B cell (primary cell): ENCODE measurements at regions not wholly inside any gene's neighbourhood (a gene's known extent, or its start where the extent isn't known, plus 50 kb on each side); places are given as distances from the start of the nearest gene placed in this dataset.

Experiments used
- ATAC-seq: fragments of 200-7000 bp; cut with Tn5 transposase; one replicate; pipeline ENCODE4 v1.10.0; 2021; ENCODE audit warnings: low read depth, mild to moderate bottlenecking, moderate number of reproducible peaks, moderate library complexity
- CTCF ChIA-PET: fragments of 350-600 bp; sonication (Branson Sonifier 250); formaldehyde crosslinking; loops from one replicate; lab custom pipeline; 2021; ENCODE audit warnings: antibody characterized with exemption, inconsistent platforms; lab: Charles Lee
- POLR2A ChIA-PET: fragments of 350-600 bp; sonication (Branson Sonifier 250); formaldehyde crosslinking; loops from one replicate; lab custom pipeline; 2021; ENCODE audit warnings: antibody characterized with exemption; lab: Charles Lee
- DNase-seq: peaks from one replicate; pipeline ENCODE4 v3.0.0; 2013
- H2AFZ ChIP-seq: 2 replicates; pipeline ENCODE4 v1.6.1; 2012; ENCODE audit warnings: mild to moderate bottlenecking, low read depth, low read length; ENCODE audit not compliant: insufficient read depth, poor library complexity, severe bottlenecking
- H3K27ac ChIP-seq, 2 donors: 1 replicate in 1 of 2; 2 replicates in 1 of 2; pipeline ENCODE4 v1.5.1; 2012 to 2013; ENCODE audit warnings: low read length in 2 of 2, mild to moderate bottlenecking in 2 of 2, moderate library complexity in 1 of 2
- H3K27me3 ChIP-seq, 4 experiments: fragments of 200-600 bp in 1 of 4; sonication (generic) in 1 of 4; replicated peaks in 1 of 4; 1 replicate in 2 of 4; 2 replicates in 2 of 4; pipeline versions ENCODE4 v1.6.1 to v1.7.0; 2013 to 2016; ENCODE audit warnings: low read length in 3 of 4, mild to moderate bottlenecking in 2 of 4, mixed read lengths in 1 of 4, moderate library complexity in 1 of 4; ENCODE audit not compliant: insufficient read depth in 4 of 4, control insufficient read depth in 3 of 4; ENCODE audit errors: control extremely low read depth in 1 of 4
- H3K36me3 ChIP-seq, 2 experiments: replicated peaks in 1 of 2; 1 replicate in 1 of 2; 2 replicates in 1 of 2; pipeline versions ENCODE4 v1.6.1 to v1.7.1; 2013; ENCODE audit warnings: low read length in 1 of 2; ENCODE audit not compliant: insufficient read depth in 2 of 2, control insufficient read depth in 1 of 2; ENCODE audit errors: control extremely low read depth in 1 of 2, extremely low read depth in 1 of 2
- H3K4me1 ChIP-seq, 2 donors: fragments of 200-600 bp in 1 of 2; sonication (generic) in 1 of 2; 1 replicate in 1 of 2; 2 replicates in 1 of 2; pipeline versions ENCODE4 v1.5.1 to v1.6.1; 2013 to 2017; ENCODE audit warnings: low read length in 2 of 2; ENCODE audit not compliant: control insufficient read depth in 2 of 2, insufficient read depth in 2 of 2
- H3K4me2 ChIP-seq: replicated peaks from 2 replicates; pipeline ENCODE3; 2012; ENCODE audit warnings: mild to moderate bottlenecking, low read depth, low read length; ENCODE audit not compliant: poor library complexity, severe bottlenecking
- H3K4me3 ChIP-seq, 5 experiments: fragments of 200-600 bp in 1 of 5; sonication (generic) in 1 of 5; 1 replicate in 3 of 5; 2 replicates in 2 of 5; pipeline versions ENCODE4 v1.5.1 to v1.7.0; 2011 to 2016; ENCODE audit warnings: low read length in 4 of 5, mild to moderate bottlenecking in 4 of 5, low read depth in 2 of 5, control low read depth in 1 of 5, moderate library complexity in 1 of 5; ENCODE audit not compliant: insufficient read depth in 1 of 5; ENCODE audit errors: control extremely low read depth in 1 of 5, extremely low read depth in 1 of 5
- H3K79me2 ChIP-seq: fragments of 200-600 bp; sonication (generic); one replicate; pipeline ENCODE4 v1.6.0; 2016; ENCODE audit warnings: low read length; ENCODE audit not compliant: control insufficient read depth, insufficient read depth
- H3K9ac ChIP-seq: fragments of 200-600 bp; sonication (generic); 2 replicates; pipeline ENCODE4 v1.6.1; 2017; ENCODE audit warnings: mild to moderate bottlenecking, low read length, moderate library complexity
- H3K9me3 ChIP-seq, 3 donors: one replicate each; pipeline versions ENCODE4 v1.6.1 to v1.7.1; 2013; ENCODE audit warnings: low read length in 2 of 3; ENCODE audit not compliant: control insufficient read depth in 2 of 3, insufficient read depth in 1 of 3; ENCODE audit errors: control extremely low read depth in 1 of 3
- H4K20me1 ChIP-seq: 2 replicates; pipeline ENCODE4 v1.6.0; 2012; ENCODE audit warnings: mild to moderate bottlenecking, low read length; ENCODE audit not compliant: insufficient read depth, control insufficient read depth, poor library complexity, severe bottlenecking
- H3K27ac Mint-ChIP-seq: one replicate; pipeline ENCODE4 v1.8.0; 2021; ENCODE audit warnings: mixed read lengths
- H3K27me3 Mint-ChIP-seq: one replicate; pipeline ENCODE4 v1.8.0; 2021; ENCODE audit warnings: mixed read lengths
- H3K4me1 Mint-ChIP-seq: one replicate; pipeline ENCODE4 v1.8.0; 2021; ENCODE audit warnings: mixed read lengths
- H3K4me3 Mint-ChIP-seq: one replicate; pipeline ENCODE4 v1.8.0; 2021; ENCODE audit warnings: mixed read lengths
- H3K9me3 Mint-ChIP-seq: one replicate; pipeline ENCODE4 v1.8.0; 2022; ENCODE audit warnings: mixed read lengths; ENCODE audit not compliant: insufficient read depth
- EZH2 ChIP-seq: IDR thresholded peaks from 2 replicates; pipeline ENCODE4 v1.6.1; 2012; ENCODE audit warnings: borderline replicate concordance, low read depth, mild to moderate bottlenecking, moderate library complexity, low read length; ENCODE audit not compliant: insufficient read depth, poor library complexity, severe bottlenecking
- WGBS: methylation state at CpG from one replicate; pipeline ENCODE4 v1.1.5; 2013; ENCODE audit warnings: missing lambda C conversion rate; ENCODE audit not compliant: insufficient coverage; 5-methylcytosine and 5-hydroxymethylcytosine counted together
- intact Hi-C: fragments of 100-400 bp; cut with micrococcal nuclease; formaldehyde crosslinking; loops from one replicate; pipeline ENCODE4 v1.10.0; 2022
- TF ChIP-seq, protein P1 (sequence below): fragments of 200-600 bp; IDR thresholded peaks from one replicate; pipeline ENCODE4 v1.8.0; 2022; ENCODE audit warnings: antibody characterized with exemption, mild to moderate bottlenecking

DNA sequence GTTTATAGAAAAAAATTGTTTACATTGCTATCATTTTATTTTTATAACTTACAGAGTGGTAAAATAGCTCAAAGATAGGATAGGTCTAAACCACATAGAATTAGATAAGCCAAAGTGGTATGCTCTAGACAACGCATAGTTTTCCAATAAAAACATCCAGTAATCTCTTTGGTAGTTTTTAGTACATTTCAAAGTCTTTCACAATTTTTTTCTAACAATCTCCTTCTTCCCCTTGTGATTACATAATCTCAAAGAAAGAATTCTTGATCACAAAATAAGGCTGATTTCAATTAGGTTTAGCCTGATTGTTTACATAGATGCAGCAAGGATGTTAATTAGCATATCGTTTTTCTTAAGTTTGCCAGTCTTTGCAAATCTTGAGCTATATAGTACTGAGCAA is 460.0 kb downstream of the FUT8 start:
- H3K79me2 ChIP-seq: no peaks in the 10 kb centered on the region
- intact Hi-C loops: no loop called here
- no peaks in the 10 kb centered on the region for H3K4me1 ChIP-seq
- Mint-ChIP-seq H3K4me3 (no peak overlapping the region), H3K27me3 (peaks cover under 1% of the 10 kb centered on the region), H3K27ac (no peak overlapping the region), H3K4me1 (no peaks in the 10 kb centered on the region), H3K9me3 (no peaks in the 10 kb centered on the region)
- no CpG with 5 or more reads among the region's 2 CpGs for WGBS
- no peak overlapping the region for H3K4me2 ChIP-seq
- no peak overlapping the region for H3K27ac ChIP-seq
- H3K36me3 ChIP-seq: no peaks in the 10 kb centered on the region
- no peak for ATAC-seq
- no peak overlapping the region for H3K4me3 ChIP-seq
- ChIA-PET CTCF (no interaction called here), POLR2A (no interaction called here)
- H3K9me3 ChIP-seq: no peaks in the 10 kb centered on the region
- no peaks in the 10 kb centered on the region for H4K20me1 ChIP-seq
- DNase-seq: no peak
- TF ChIP-seq, protein P1, sequence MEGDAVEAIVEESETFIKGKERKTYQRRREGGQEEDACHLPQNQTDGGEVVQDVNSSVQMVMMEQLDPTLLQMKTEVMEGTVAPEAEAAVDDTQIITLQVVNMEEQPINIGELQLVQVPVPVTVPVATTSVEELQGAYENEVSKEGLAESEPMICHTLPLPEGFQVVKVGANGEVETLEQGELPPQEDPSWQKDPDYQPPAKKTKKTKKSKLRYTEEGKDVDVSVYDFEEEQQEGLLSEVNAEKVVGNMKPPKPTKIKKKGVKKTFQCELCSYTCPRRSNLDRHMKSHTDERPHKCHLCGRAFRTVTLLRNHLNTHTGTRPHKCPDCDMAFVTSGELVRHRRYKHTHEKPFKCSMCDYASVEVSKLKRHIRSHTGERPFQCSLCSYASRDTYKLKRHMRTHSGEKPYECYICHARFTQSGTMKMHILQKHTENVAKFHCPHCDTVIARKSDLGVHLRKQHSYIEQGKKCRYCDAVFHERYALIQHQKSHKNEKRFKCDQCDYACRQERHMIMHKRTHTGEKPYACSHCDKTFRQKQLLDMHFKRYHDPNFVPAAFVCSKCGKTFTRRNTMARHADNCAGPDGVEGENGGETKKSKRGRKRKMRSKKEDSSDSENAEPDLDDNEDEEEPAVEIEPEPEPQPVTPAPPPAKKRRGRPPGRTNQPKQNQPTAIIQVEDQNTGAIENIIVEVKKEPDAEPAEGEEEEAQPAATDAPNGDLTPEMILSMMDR: no peak
- no peak for TF ChIP-seq EZH2
- no peak overlapping the region for H2AFZ ChIP-seq
- no peak overlapping the region for H3K9ac ChIP-seq
- H3K27me3 ChIP-seq: peaks cover 0 to 6% (median 0%) of the 10 kb centered on the region in 4 experiments

DNA sequence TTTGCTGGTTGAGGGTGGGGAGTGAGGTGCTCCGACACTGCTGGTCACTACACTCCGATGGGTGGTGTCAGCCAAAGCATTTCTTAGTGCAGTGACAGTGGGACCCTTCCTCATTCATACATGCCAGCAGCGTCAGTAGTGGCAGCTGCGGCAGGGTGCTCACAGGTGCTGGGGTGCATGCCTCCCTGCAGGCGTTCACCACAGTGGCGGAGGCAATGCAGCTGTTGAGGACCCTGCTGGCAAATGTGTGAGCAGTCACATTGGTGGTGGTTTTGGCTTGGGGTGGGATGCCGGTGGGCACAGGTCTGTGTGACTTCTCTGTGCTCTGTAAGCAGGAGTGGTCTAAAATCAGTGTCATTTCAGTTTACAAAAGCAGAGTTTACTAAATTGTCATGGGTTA is 464.6 kb downstream of the FUT8 start:
- Mint-ChIP-seq H3K4me3 (no peak overlapping the region), H3K27ac (no peak overlapping the region)
- POLR2A ChIA-PET: no interaction called here

More for the DNA sequence above, 464.6 kb downstream of the FUT8 start:
- 95% methylated on average over 7 of the region's 7 CpGs for WGBS
- Mint-ChIP-seq H3K9me3 (no peaks in the 10 kb centered on the region), H3K27me3 (peaks cover 7% of the 10 kb centered on the region), H3K4me1 (no peaks in the 10 kb centered on the region)
- Histone ChIP-seq H3K4me2 (no peak overlapping the region), H3K27ac (no peak overlapping the region), H3K9me3 (no peaks in the 10 kb centered on the region), H2AFZ (no peak overlapping the region), H3K27me3 (no peaks in the 10 kb centered on the region), H3K4me3 (no peak overlapping the region), H3K4me1 (no peaks in the 10 kb centered on the region), H3K36me3 (no peaks in the 10 kb centered on the region), H3K79me2 (no peaks in the 10 kb centered on the region), H3K9ac (no peak overlapping the region), H4K20me1 (no peaks in the 10 kb centered on the region)
- no peak for ATAC-seq
- TF ChIP-seq, protein P1: no peak
- no peak for TF ChIP-seq EZH2
- DNase-seq: no peak
- CTCF ChIA-PET: no interaction called here
- intact Hi-C loops: no loop called here
